Fibroblast of skin of back (primary cell): ENCODE measurements at regions not wholly inside any gene's neighbourhood (a gene's known extent, or its start where the extent isn't known, plus 50 kb on each side); places are given as distances from the start of the nearest gene placed in this dataset.

Source experiments
- DNase-seq: peaks from one replicate; pipeline ENCODE4 v3.0.0-alpha.2; 2013

- no peak for DNase-seq
Measured at GRCh38 chr12:17540921-17541320, 549.1 kb downstream of the RERGL start.

- no peak for DNase-seq
Measured at GRCh38 chr12:17528394-17528793, 561.6 kb downstream of the RERGL start.

- DNase-seq: no peak
Measured at GRCh38 chr12:17527021-17527420, 563.0 kb downstream of the RERGL start.

- DNase-seq: no peak
Measured at GRCh38 chr12:17511369-17511768, 578.6 kb downstream of the RERGL start.

DNA sequence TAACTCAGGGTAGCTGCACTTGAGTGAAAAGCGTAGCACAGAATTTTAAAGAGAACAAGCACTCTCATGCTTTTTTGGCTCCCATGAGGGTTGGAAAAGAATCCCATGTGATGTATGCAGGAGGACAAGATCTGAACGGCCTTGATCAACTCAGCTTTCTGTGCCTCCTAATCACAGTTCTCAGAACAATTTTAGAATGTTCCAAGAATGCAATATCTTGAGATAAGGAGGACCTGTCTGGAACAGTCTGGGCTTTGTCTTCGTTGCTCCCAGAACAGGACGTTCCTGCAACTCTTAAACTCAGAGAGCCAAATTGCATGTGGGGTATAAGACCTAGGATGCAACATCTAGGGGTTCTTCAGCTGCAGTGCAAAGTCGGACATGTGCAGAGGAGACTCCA is 582.7 kb downstream of the RERGL start:
- DNase-seq: no peak

DNA sequence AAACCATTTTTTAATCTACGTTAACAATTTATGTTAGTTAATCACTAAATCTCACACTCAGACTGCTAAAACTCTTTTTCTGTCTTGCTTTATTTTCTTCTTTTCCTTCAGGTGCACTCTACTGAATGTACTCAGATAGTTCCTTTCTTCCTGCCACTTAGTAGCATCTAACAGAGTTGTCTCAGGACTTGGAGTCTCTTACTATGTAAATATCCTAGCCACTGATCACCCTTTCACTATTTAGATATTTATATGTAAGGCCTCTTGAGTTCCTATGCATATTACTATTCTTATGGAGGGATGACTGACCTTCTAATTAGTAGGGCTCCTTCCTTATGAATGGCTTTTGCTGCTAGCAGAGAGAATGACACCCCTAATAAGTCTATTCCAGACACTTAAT is 586.3 kb downstream of the RERGL start:
- DNase-seq: no peak

DNA sequence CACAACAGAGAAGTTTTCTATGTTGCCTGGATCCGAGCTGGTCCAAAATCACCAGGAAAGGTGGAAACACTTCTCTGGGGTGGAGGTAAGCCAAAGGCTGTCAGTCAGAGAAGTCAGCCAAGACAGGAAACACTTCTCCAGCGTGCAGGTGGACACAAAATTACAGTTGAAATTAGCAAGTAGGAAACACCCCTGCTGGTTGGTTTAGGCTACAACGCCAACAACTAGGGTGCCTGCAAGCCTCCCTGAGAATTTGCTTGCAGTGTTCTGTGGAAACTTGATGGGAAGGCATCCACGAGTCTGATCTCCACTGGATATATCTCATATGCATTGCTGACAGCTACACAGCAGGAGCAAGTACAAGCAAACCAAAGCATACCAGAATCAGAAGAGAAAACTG is 600.5 kb downstream of the RERGL start:
- DNase-seq: no peak

DNA sequence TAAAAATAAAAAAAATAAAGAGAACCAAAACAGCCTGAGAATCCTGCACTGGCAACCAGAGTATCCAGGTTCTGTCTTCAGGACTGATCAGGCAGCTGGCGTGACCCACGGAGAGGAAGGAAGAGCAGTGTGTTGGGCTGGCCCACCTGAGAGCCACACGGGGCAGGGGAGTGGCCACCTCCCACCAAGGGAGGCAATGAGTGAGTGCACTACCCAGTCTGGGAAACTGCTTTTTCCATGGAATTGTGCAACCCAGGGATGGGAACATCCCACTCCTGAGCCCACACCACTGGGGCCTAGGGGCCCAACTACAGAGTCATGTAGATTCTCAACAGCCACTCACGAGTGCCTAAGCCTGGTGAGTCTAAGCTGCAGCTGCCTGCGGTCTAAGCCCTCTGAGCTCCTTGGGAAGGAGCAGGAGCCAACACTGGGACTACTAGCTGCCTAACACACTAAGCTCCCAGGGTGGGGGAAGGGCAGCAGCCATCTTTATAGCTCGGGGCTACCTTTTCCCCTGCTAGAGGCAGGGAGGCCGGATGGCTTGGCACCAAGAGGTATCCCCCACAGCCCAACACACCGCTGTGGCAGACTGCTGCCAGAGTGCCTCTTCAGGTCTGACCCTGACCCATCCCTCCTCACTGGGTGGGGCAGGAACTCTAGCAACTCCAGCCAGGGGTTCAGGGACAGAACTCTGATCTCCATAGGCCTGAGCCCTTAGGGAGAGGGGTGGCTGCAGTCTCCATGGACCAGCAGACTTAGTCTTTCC is 610.9 kb downstream of the RERGL start:
- no peak for DNase-seq

- DNase-seq: no peak
Measured at GRCh38 chr12:17470460-17470859, 619.5 kb downstream of the RERGL start.

DNA sequence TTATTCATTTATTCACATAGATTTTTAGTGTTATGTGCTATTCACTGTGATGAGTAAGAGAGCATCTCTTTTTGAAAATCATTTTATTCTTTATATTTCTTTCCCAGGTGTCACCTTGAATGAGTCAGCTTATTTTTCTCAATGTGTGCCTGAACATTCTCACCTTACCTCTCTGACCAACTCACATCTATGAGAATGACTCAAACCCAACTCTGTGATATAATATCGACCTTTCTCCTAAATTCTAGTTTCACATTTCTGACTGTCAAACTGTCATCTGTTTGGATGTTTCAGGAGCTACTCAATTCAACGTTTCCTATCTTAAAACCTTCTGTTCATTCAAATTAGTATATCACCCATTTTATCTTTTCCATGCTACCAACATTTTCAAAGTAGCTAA is 630.8 kb downstream of the RERGL start:
- no peak for DNase-seq

DNA sequence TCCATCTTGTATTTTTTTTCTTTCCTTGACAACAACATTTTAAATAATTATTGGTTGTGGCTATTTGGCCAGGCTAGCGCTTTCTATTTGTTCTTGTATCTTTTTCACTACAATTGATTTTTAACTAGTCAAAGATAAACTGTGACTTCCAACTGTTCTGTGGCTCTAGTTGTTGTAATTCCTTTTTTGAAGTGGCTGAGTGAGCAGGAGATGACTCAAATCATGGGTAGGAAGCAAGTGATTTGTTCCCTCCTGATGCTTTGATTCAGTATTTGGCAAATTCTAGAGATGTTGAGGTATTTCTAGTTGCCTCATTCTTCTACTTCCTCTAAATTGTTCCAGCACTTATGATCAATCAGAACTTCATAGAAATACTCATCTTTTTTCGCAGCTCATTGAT is 633.5 kb downstream of the RERGL start:
- DNase-seq: no peak

GRCh38 chr12:17438141-17438540 is 651.9 kb downstream of the RERGL start:
- DNase-seq: no peak

GRCh38 chr12:17416748-17417147 is 673.2 kb downstream of the RERGL start:
- no peak for DNase-seq

- no peak for DNase-seq
Measured at GRCh38 chr12:17414596-17414995, 675.4 kb downstream of the RERGL start.

- no peak for DNase-seq
Measured at GRCh38 chr12:17411662-17412061, 678.3 kb downstream of the RERGL start.

GRCh38 chr12:17388679-17389078 is 701.3 kb downstream of the RERGL start:
- no peak for DNase-seq

DNA sequence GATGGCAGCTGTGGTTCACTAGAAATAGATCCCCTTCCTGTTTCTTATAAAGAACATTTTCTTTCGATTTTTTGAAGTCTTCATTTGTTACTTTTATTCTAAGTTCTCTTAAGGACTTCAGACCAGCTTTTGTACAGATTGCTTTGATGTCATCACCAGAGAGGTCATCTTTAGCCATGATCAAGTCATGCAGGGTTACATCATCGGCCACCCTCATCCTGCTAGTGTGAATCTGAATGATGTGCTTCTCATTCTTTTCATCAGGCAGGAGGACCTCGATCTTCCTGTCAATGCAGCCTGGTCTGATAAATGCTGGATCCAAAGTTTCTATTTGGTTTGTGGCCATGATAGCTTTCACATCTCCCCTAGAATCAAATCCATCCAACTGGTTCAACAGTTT is 706.7 kb downstream of the RERGL start:
- DNase-seq: no peak

GRCh38 chr12:17381211-17381610 is 708.8 kb downstream of the RERGL start:
- peak; percentile 8 for DNase-seq

DNA sequence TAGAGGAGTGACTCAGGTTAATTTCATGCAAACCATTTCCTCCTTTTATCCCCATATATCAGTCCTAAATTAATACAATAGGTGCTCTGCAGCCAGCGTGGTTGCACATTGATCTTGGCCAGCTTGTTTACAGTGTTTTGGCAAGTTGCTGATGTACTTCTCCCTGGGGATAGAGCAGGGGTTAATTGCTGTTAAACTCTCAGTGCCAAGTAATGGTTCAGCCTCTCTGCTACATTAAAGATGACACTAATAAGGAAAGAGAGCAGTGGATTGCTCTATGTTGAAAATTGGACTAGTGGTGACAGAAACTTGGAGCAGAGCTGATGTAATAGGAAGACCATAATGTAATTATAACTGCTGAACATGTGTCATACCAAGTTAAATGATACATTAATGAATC is 717.5 kb downstream of the RERGL start:
- no peak for DNase-seq

- no peak for DNase-seq
Measured at GRCh38 chr12:17371491-17372215, 718.3 kb downstream of the RERGL start.

DNA sequence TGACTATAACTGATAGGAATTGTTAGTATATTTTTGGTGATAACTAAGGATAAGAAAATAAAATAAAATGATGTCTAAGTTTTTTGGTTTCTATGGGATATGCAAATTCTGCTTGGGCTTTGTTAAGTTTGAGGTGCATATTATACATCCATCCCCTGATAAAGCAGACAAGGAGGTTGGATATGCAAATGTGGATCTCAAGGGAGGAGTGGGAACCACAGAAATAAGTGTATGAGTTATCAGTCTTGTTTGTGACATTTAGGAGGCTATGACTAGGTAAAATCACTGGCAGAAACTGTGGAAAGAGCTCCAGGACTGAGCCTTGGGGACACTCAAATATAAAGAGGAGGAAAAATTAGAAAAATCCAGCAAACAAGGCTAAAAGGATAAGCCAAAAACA is 719.4 kb downstream of the RERGL start:
- DNase-seq: no peak

- DNase-seq: no peak
Measured at GRCh38 chr12:17369556-17369955, 720.4 kb downstream of the RERGL start.

DNA sequence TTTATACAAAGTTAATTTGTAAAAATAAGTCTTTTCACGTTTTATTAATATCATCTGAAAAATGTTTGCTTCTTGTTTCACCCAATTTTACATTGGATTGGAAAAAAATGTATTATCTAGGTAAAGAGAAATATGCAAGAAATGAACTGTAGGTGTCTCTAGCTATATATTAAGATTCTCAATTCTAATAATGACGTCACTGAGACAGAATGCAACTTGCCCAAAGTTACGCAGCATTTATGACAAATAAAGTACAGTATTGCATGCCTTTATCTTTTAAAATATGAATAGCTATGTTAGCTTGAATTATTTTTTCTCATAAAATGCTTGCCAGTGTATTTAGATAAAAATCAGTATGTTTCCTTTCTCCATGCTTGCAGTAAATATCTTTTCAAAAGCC is 728.8 kb downstream of the RERGL start:
- no peak for DNase-seq

DNA sequence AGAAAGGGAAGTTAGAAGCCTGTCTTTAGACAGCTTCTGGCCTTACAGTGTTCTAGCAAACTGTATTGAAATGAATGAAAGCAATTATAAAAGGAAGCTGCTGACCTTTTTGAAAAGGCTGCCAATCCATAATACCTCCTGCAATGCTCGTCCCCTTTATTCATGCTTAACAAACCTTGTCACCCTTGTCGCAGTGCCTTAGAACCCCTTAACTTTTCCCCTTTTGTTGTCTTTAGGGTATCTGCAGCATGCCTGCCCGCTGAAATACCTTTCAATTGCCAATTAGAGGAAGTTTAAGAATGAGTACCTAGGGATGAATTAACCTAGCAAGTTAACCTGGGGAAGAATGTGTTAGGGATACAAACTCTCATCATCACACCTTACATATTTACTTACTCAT is 731.2 kb downstream of the RERGL start:
- DNase-seq: no peak
